ENCODE measurements at regions not wholly inside any gene's neighbourhood (a gene's known extent, or its start where the extent isn't known, plus 50 kb on each side); places are given as distances from the start of the nearest gene placed in this dataset.

GRCh38 chr3:22923711-22924110, 279.4 kb upstream of the UBE2E2 start:
- no peak overlapping the region for H3K4me3 ChIP-seq (ENCODE audit: low read depth, low read length)
- H3K4me2 ChIP-seq (ENCODE audit: low read length): no peak overlapping the region
- H3K27ac ChIP-seq: no peak overlapping the region
- H2AFZ ChIP-seq: no peak overlapping the region
- no peak for TF ChIP-seq CTCF (IDR thresholded peaks at IDR 0.05)
- no peaks in the 10 kb centered on the region for H3K79me2 ChIP-seq
- no peak overlapping the region for H3K9ac ChIP-seq
- H3K4me1 ChIP-seq: no peaks in the 10 kb centered on the region
- no peaks in the 10 kb centered on the region for H3K36me3 ChIP-seq (ENCODE audit: control insufficient read depth, insufficient read depth, low read length)
- H3K27me3 ChIP-seq (ENCODE audit: control insufficient read depth, insufficient read depth, low read length): no peaks in the 10 kb centered on the region
- no peaks in the 10 kb centered on the region for H3K9me3 ChIP-seq (ENCODE audit: control insufficient read depth, low read length)

DNA sequence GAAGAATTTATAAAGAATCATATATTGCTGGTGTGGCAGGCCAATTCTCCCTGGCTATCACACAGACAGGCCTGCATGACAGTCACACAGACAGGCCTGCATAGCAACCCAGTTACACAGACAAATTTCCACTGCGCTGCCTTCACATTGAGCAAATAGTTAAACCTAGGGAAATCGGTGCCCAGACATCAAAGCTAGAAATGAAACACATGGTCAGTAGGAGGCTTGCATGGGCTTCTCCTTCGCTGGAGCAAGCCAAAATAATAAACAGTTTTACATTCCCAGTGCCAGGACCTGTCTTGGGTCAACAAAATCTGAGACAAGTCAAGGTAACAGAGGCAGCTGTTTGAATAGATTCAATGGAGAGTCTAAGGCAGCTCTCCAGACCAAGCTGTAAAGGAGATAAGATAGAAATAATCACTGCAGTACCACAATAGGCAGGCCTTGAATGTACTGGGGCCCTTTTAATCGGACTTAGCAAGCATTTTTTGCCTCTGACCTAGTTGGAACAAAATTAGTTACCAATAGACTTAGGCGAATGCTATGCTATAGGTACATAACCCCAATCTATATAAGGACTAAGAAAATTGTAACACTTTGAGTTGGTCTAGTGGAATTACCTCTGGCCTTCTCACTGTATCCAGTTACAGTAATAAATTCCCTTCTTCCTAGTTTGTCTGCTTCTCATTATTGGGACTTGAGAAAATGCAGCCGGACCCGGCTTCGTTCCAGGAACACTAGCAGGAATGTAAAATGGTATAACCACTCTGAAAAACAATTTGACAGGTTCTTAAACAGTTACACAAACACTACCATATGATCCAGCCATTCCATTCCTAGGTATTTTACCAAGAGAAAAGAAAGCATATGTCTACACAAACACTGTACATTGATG, 274.7 kb upstream of the UBE2E2 start:
- H3K4me1 ChIP-seq: no peaks in the 10 kb centered on the region
- no peaks in the 10 kb centered on the region for H3K27me3 ChIP-seq (ENCODE audit: control insufficient read depth, insufficient read depth, low read length)
- no peak overlapping the region for H3K9ac ChIP-seq
- H3K79me2 ChIP-seq: no peaks in the 10 kb centered on the region
- no peak overlapping the region for H3K27ac ChIP-seq
- no peak overlapping the region for H2AFZ ChIP-seq
- TF ChIP-seq CTCF (IDR thresholded peaks at IDR 0.05): no peak
- H3K4me3 ChIP-seq (ENCODE audit: low read depth, low read length): no peak overlapping the region
- H3K9me3 ChIP-seq (ENCODE audit: control insufficient read depth, low read length): no peaks in the 10 kb centered on the region
- H3K36me3 ChIP-seq (ENCODE audit: control insufficient read depth, insufficient read depth, low read length): no peaks in the 10 kb centered on the region
- no peak overlapping the region for H3K4me2 ChIP-seq (ENCODE audit: low read length)

GRCh38 chr3:22933051-22933840, 269.9 kb upstream of the UBE2E2 start:
- Histone ChIP-seq H3K9ac (no peak overlapping the region), H3K36me3 (ENCODE audit: control insufficient read depth, insufficient read depth, low read length) (no peaks in the 10 kb centered on the region), H3K27ac (no peak overlapping the region), H3K79me2 (no peaks in the 10 kb centered on the region), H3K4me2 (ENCODE audit: low read length) (no peak overlapping the region), H3K27me3 (ENCODE audit: control insufficient read depth, insufficient read depth, low read length) (no peaks in the 10 kb centered on the region), H3K4me1 (no peaks in the 10 kb centered on the region), H2AFZ (no peak overlapping the region), H3K4me3 (ENCODE audit: low read depth, low read length) (no peak overlapping the region), H3K9me3 (ENCODE audit: control insufficient read depth, low read length) (no peaks in the 10 kb centered on the region)
- TF ChIP-seq CTCF (IDR thresholded peaks at IDR 0.05): no peak

DNA sequence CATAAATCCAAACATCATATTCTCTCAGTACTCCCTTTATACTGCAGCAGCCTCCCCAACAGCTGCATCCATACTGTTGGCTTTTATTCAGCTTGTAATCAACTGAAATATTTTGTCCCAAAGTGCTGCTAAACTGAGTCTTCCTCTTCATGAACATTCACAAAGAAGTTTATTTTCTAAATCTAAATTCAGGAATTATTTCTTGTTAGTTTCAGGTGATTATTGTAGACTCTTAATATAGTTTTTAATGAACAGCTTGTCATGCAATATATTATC, 269.3 kb upstream of the UBE2E2 start:
- no peak overlapping the region for H3K4me2 ChIP-seq (ENCODE audit: low read length)
- H3K79me2 ChIP-seq: no peaks in the 10 kb centered on the region
- no peaks in the 10 kb centered on the region for H3K9me3 ChIP-seq (ENCODE audit: control insufficient read depth, low read length)
- no peaks in the 10 kb centered on the region for H3K27me3 ChIP-seq (ENCODE audit: control insufficient read depth, insufficient read depth, low read length)
- H3K4me3 ChIP-seq (ENCODE audit: low read depth, low read length): no peak overlapping the region
- H3K9ac ChIP-seq: no peak overlapping the region
- no peak overlapping the region for H3K27ac ChIP-seq
- no peak overlapping the region for H2AFZ ChIP-seq
- no peak for TF ChIP-seq CTCF (IDR thresholded peaks at IDR 0.05)
- H3K4me1 ChIP-seq: no peaks in the 10 kb centered on the region
- no peaks in the 10 kb centered on the region for H3K36me3 ChIP-seq (ENCODE audit: control insufficient read depth, insufficient read depth, low read length)

All from parathyroid adenoma (tissue), 2 donors.